Tongue (tissue), 1 donor: ENCODE measurements at regions not wholly inside any gene's neighbourhood (a gene's known extent, or its start where the extent isn't known, plus 50 kb on each side); places are given as distances from the start of the nearest gene placed in this dataset.

Source experiments
- DNase-seq: peaks from one replicate; pipeline ENCODE4 v3.0.0-alpha.2; 2015

GRCh38 chr14:49463146-49463545 is 123.0 kb downstream of the RPS29 start:
- DNase-seq, result no peak

GRCh38 chr14:49461529-49462401 is 124.4 kb downstream of the RPS29 start:
- DNase-seq, result peak; percentile 75

DNA sequence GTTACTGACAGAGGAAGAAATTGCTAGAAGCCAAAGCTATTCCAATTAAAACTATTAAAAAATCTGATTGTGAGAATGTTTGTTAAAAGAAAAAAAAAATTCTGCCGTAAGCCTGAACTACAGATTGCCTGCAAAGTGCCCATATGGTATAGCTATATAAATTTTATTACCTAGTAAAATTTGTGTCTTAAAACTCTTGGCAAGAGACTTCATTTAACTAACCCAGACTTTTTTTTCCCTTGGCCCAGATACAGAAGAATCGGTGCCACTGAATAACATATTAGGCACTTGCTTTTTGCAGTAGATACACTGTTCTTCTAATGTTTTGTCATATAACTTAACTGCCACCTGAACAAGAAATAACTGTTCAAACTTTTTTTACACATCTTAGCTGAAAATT is 125.5 kb downstream of the RPS29 start:
- DNase-seq, result no peak

- no peak for DNase-seq
Measured at GRCh38 chr14:49456589-49456988, 129.6 kb downstream of the RPS29 start.

DNA sequence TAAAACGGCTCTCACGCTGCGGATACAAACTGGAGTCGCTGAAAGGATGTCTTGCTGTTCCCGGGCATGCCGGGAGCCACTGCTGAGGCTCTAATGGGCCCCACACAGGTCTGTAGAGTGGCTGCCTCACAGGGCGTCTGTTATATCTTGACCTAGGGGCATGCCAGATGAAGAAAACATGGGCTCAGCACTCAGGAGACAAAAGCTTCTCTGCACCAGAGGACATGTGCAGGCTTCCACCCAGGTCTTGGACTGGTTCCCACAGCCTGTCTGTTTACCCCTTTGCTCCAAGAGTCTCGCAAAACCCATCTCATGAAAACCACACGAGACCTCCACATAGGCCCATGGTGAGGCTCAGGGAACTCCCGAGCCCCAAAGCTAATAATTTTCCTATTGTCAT is 134.2 kb downstream of the RPS29 start:
- DNase-seq, result no peak

DNA sequence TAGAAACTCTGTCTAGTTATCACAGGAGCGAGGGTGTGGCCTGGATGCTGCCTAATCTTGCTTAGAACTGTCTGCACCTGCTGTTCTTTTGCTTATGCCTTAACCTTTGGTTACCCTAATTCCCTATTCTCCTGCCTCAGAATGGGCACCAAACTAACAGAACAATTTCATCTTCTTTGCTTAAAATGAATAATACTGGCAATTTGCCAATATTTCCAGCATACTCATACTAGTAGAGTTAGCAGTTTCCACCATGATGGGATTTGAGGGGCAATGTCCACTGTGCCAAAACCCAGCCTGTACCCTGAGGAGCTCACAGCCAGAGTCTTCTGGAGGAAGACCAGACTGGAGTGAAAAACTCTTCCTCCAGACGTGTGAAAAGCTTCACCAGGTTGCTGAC is 136.4 kb downstream of the RPS29 start:
- no peak for DNase-seq

DNA sequence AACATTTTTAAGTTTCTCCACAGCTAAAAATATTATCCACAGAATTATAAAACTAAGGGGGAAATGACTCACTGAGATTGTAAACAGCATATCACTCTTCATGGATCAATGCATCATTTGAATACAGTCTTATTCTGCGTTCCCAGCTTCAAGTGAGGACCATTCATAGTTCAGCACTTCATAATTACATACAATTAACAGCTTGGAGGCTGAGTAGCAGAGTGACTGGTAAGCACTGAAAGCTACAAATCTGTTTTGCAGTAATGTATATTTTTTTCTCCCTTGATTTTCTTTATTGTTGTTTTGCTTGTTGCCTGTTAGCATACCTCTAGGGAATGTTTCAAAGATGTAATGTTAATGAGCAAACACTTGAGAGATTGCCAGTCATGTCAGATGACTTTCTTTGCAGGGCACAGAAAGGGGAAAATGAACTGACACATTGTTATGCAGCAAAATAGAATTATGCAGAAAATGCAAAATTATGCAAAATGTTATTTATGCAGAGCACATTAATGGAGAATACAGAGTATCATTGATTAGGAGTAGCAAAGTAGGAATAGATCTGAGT is 138.6 kb downstream of the RPS29 start:
- no peak for DNase-seq

- no peak for DNase-seq
Measured at GRCh38 chr14:49446801-49447200, 139.4 kb downstream of the RPS29 start.

- no peak for DNase-seq
Measured at GRCh38 chr14:49438256-49438770, 147.9 kb downstream of the RPS29 start.

DNA sequence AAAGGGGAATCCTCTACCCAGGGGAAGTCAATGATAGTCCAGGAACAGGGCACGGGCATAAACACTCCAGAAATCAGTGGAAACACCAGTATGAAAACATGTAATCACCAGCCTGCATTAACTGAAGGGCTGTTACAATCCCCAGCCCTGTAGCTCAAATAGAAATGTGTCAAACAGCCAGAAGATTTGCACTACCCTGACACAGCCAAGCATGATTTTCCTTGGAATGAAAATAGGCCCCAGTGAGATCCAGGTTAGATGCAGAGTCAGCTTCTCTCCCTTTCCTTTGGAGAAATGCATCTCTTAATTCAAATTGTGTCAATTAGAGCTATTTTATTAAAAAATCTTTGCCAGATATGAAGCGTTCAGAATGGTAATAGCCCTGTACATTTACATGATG is 158.1 kb downstream of the RPS29 start:
- DNase-seq, result no peak

DNA sequence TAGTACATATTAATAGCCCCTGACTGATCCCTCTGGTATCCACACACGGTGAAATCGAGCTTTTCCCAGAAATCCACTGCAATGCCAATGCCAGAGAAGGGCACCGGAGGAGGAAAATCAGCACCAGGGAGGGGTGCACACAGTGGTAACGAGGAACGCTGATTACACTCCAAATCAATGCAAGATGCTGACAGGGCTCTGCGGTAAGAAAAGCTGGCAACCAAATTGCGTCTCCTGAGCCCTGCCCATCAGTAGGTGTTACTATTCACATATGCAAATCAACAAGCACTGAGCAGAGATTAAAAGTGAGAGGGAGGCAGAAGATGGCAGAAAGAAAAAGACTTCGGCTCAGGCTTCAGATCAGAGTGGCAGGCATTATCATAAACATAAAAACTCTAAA is 159.1 kb downstream of the RPS29 start:
- no peak for DNase-seq

DNA sequence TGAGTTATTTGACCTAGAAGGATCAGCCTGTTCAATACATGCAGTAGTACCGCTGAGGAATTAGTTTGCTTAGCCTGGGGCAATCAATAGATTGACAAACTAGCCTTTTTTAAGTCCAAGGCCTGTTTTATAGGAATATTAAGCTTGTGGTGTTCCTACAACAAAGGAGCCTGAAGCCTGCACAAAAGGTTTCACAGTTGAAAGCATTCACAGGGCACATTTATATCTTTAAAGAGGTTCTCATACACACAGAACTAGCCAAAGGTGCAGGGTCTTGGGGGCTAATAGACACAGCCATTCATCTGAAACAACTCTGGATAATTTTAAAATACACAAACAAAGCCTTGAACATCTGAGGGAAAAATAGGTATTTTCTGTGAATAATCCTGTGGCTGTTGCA is 160.3 kb downstream of the RPS29 start:
- DNase-seq, result no peak

DNA sequence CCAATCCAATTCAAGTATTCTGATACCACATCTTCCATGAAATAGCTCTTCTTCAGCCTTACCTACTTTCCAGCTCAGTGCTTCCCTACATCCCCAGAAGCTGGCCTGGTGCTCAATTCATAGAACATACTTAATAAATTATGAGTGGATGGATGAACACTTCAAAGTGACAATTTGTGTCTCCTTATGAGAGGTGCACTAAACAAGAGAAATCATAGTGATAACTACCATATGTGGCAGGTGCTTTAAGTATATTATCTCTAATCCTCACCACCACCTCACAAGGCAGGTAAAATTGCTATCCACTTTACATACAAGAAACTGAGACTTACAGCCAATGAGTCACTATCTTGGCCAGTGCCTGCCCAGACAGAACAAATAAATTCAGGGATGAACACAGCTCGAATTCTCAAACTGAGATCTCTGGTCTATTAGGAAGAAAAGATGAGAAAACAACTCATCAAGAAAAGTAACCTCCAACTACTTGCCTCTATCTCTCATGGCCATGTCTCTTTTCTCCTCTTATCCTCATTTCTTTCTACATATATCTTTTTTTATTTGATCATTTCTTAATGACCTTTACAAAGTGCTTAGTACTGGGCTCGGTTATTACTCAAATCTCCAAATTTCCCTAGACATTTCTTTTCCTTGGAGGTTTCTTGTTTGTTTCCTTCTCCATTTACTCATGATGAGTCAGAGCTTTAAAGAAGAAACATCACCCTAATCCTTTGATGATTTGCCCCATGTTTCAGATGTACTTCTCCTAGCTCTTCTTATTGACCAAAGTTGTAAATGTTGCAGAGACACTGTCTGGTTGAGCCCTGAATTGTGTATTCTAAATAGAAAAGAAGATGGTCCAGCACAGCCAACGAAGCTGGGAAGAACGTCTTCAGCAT is 161.5 kb downstream of the RPS29 start:
- no peak for DNase-seq

GRCh38 chr14:49420201-49420600 is 166.0 kb downstream of the RPS29 start:
- no peak for DNase-seq

DNA sequence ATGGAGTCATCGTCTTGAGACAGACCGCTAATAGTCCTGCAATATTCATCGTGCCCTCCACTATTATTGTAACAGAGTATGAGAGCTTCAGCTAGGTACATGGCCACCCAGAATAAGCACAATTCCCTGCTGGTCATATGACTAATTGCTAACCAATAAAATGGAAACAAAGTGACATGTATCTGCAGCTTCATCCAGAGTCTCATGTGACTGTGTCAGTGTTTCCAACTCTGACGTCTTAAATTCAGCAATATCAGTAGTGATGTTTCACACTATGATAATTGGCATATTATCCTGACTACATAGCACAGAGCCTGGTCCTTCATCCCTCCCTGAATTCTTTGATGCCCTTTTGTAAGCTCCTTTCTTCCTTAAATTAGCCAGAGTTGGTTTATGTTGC is 167.4 kb downstream of the RPS29 start:
- no peak for DNase-seq

GRCh38 chr14:49417790-49418189 is 168.4 kb downstream of the RPS29 start:
- DNase-seq, result no peak

- DNase-seq, result no peak
Measured at GRCh38 chr14:49408187-49408933, 177.8 kb downstream of the RPS29 start.

GRCh38 chr14:49405291-49405690 is 180.9 kb downstream of the RPS29 start:
- DNase-seq, result no peak

DNA sequence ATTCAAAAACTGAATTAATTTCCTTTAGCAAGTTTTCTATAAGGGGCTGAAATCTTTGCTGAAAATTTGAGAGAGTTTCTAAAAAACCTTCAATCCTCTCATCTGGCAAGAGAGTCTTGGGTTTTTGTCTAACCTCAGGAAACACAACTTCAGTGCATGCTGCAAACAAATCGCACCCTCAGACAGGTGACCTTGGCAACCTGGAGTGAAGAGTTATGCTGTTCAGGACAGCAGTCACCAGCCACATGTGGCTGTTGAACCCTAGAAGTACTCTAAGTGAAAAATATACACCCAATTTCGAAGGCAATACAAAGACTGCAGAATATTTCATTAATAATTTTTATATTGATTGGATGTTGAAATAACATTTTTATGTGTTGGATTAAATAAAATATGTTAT is 184.8 kb downstream of the RPS29 start:
- DNase-seq, result no peak

DNA sequence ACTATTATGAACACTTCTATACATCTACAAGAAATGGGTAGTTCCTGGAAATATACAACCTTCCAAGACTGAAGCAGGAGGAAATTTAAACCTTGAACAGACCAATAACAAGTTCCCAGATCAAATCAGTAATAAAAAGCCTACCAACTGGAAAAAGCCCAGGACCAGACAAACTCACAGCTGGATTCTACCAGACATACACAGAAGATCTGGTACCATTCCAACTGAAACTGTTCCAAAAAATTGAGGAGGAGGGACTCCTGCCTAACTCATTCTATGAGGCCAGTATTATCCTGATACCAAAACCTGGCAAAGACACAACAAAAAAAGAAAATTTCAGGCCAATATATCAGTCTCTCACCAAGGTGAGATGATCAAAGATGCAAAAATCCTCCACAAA is 189.4 kb downstream of the RPS29 start:
- DNase-seq, result peak; percentile 5

DNA sequence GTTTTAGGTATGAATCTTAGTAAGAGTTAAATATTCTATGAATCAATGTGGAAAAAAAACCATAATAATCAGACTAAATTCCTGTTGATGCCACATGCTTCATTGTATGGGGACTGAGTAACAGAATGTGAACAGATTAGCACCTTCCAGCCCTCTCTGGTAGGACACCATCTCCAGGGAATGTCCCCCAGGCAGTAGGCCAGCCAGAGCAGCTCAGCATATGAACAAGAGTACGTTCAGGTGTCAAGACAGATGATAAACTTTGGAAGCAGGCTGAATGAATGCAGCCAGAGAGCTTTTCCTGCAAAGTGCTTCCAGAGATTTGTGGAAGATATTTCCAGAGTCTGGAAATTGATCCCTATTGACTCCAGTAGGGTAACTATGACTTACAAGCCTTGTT is 204.4 kb downstream of the RPS29 start:
- no peak for DNase-seq

DNA sequence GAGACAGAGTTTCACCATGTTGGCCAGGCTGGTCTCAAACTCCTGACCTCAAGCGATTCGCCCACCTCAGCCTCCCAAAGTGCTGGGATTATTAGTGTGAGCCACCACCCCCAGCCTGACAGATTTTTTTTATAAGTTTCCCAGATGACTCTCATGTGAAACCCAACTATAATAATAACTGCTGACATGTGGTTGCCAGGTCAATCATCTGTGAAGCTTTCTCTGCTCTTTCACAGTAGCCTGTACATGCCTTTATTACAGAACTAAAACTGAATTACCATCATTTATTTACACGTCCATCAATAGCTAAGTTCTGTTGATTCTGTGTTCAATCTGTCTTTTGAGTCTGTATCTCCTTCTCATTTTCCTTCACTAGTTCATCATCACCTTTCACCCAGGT is 218.5 kb downstream of the RPS29 start:
- DNase-seq, result no peak
